ENCODE measurements at regions not wholly inside any gene's neighbourhood (a gene's known extent, or its start where the extent isn't known, plus 50 kb on each side); places are given as distances from the start of the nearest gene placed in this dataset.

- no peak for TF ChIP-seq CREB1 (CRISPR knock-in tag; IDR thresholded peaks at IDR 0.05; ENCODE audit: low read depth)
- no peak for TF ChIP-seq ETS1 (IDR thresholded peaks at IDR 0.05)
- no peak for TF ChIP-seq STAT1 (IDR thresholded peaks at IDR 0.05; ENCODE audit: unreplicated experiment)
These were observed 220.8 kb downstream of the COG6 start (continued) for GRCh38 chr13:39876258-39876657.

- Histone ChIP-seq H3F3A (replicated peaks; ENCODE audit: low read depth) (no peaks in the 10 kb centered on the region), H4K20me1 (replicated peaks; ENCODE audit: insufficient read depth) (no peaks in the 10 kb centered on the region), H3K27me3 (ENCODE audit: insufficient read depth) (no peaks in the 10 kb centered on the region), H2AFZ (no peak overlapping the region; the same call in 1 of the 2 replicates), H3K4me2 (no peak overlapping the region), H3K36me3 (ENCODE audit: insufficient read depth) (no peaks in the 10 kb centered on the region), H3K4me1 (ENCODE audit: insufficient read depth) (0 out of 2 replicates have a peak, but pooled peaks cover 6% of the 10 kb centered on the region), H3K4me3 (no peak overlapping the region), H3K79me2 (replicated peaks; ENCODE audit: insufficient read depth) (no peaks in the 10 kb centered on the region), H3K9me2 (ENCODE audit: insufficient read depth) (no peaks in the 10 kb centered on the region), H3K27ac (ENCODE audit: low read depth) (no peak overlapping the region)
- Mint-ChIP-seq H3K9me3 (no peaks in the 10 kb centered on the region; the same call in 2 of the 3 replicates), H3K36me3 (ENCODE audit: low read depth) (no peaks in the 10 kb centered on the region), H3K4me1 (peaks cover 4% of the 10 kb centered on the region; the same call in 2 of the 3 replicates), H3K27me3 (ENCODE audit: insufficient read depth, low read depth, poor library complexity) (no peaks in the 10 kb centered on the region), H3K4me3 (no peak overlapping the region), H3K27ac (no peak overlapping the region)
- no peak for TF ChIP-seq ETS1 (IDR thresholded peaks at IDR 0.05)
- TF ChIP-seq CREB1 (CRISPR knock-in tag; IDR thresholded peaks at IDR 0.05; ENCODE audit: low read depth) = no peak
- TF ChIP-seq JUNB (IDR thresholded peaks at IDR 0.05; ENCODE audit: unreplicated experiment) = no peak
- TF ChIP-seq ZNF331 (CRISPR knock-in tag; IDR thresholded peaks at IDR 0.05; ENCODE audit: low read depth) = no peak
- TF ChIP-seq EZH2 (IDR thresholded peaks at IDR 0.05; ENCODE audit: low read depth, unreplicated experiment) = no peak
- no peak for TF ChIP-seq EZH2phosphoT487 (IDR thresholded peaks at IDR 0.05; ENCODE audit: unreplicated experiment)
- TF ChIP-seq NANOG (IDR thresholded peaks at IDR 0.05; ENCODE audit: borderline replicate concordance) = no peak
- ATAC-seq (no peak), DNase-seq (ENCODE audit: low spot score) (no peak)
These were observed 221.7 kb downstream of the COG6 start for GRCh38 chr13:39877134-39877533.

GRCh38 chr13:39879286-39880035 lies 224.0 kb downstream of the COG6 start:
- H3K9me2 ChIP-seq (ENCODE audit: insufficient read depth) = no peaks in the 10 kb centered on the region
- peaks cover under 1% of the 10 kb centered on the region; the same call in 1 of the 3 replicates for H3K4me1 Mint-ChIP-seq
- no peak overlapping the region for H3K4me3 Mint-ChIP-seq
- H3F3A ChIP-seq (replicated peaks; ENCODE audit: low read depth) = no peaks in the 10 kb centered on the region
- no peaks in the 10 kb centered on the region for H3K79me2 ChIP-seq (replicated peaks; ENCODE audit: insufficient read depth)
- peaks cover 12% of the 10 kb centered on the region; the same call in 2 of the 3 replicates for H3K9me3 Mint-ChIP-seq
- peaks cover 3% of the 10 kb centered on the region for H3K27me3 Mint-ChIP-seq (ENCODE audit: insufficient read depth, low read depth, poor library complexity)
- DNase-seq (ENCODE audit: low spot score) (no peak), ATAC-seq (no peak)
- no peak overlapping the region for H3K4me2 ChIP-seq
- H4K20me1 ChIP-seq (replicated peaks; ENCODE audit: insufficient read depth) = no peaks in the 10 kb centered on the region
- no peak overlapping the region for H3K27ac ChIP-seq (ENCODE audit: low read depth)
- H3K4me3 ChIP-seq = no peak overlapping the region
- no peak overlapping the region for H3K27ac Mint-ChIP-seq
- 0 out of 2 replicates have a peak, but pooled peaks cover 5% of the 10 kb centered on the region for H3K4me1 ChIP-seq (ENCODE audit: insufficient read depth)
- peaks cover 12% of the 10 kb centered on the region; the same call in 2 of the 3 replicates for H3K36me3 Mint-ChIP-seq (ENCODE audit: low read depth)
- H3K27me3 ChIP-seq (ENCODE audit: insufficient read depth) = no peaks in the 10 kb centered on the region
- H2AFZ ChIP-seq = peak overlapping the region; percentile 45; the same call in 1 of the 2 replicates
- H3K36me3 ChIP-seq (ENCODE audit: insufficient read depth) = no peaks in the 10 kb centered on the region
- TF ChIP-seq EZH2phosphoT487 (IDR thresholded peaks at IDR 0.05; ENCODE audit: unreplicated experiment) = no peak
- no peak for TF ChIP-seq CTCF (conservative IDR thresholded peaks at IDR 0.05; ENCODE audit: low read depth in 2 of 2)

Data from GM23338 (cell line).